GM12878 (cell line): ENCODE measurements at regions not wholly inside any gene's neighbourhood (a gene's known extent, or its start where the extent isn't known, plus 50 kb on each side); places are given as distances from the start of the nearest gene placed in this dataset.

ENCODE experiments used
- ATAC-seq: fragments of 200-7000 bp; cut with Tn5 transposase; 3 replicates; pipeline ENCODE4 v1.9.1; 2020; ENCODE audit warnings: mild to moderate bottlenecking, moderate library complexity
- BruUV-seq: library from RNA; stranded (reverse); fragments of 400-500 nt; replicated peaks from 2 replicates; lab custom pipeline; 2021; lab: Mats Ljungman, UMichigan
- CTCF ChIA-PET: fragments of 300-600 bp; sonication (Branson Sonifier 250); formaldehyde crosslinking; extraction: SDS; loops from one replicate; lab custom pipeline; 2021; ENCODE audit warnings: inconsistent platforms; lab: Yijun Ruan, JAX
- POLR2A ChIA-PET: fragments of 350-600 bp; formaldehyde crosslinking; extraction: SDS; loops from one replicate; lab custom pipeline; 2021; ENCODE audit warnings: inconsistent platforms; lab: Charles Lee
- RAD21 ChIA-PET: fragments of 300-600 bp; sonication (Branson Sonifier 250); formaldehyde crosslinking; loops from one replicate; lab custom pipeline; 2023; ENCODE audit warnings: antibody characterized with exemption; ENCODE audit not compliant: unreplicated experiment; lab: Charles Lee
- SMC1A ChIA-PET: fragments of 300-600 bp; sonication (Branson Sonifier 250); formaldehyde crosslinking; loops from one replicate; lab custom pipeline; 2023; ENCODE audit not compliant: unreplicated experiment, uncharacterized antibody; lab: Charles Lee
- DNase-seq: peaks from one replicate; pipeline ENCODE4 v3.0.0-alpha.2; 2011; ENCODE audit warnings: low read depth, low spot score
- FAIRE-seq: peaks from 3 replicates; lab custom pipeline; 2011; peaks lifted over from hg19 to GRCh38; lab: Jason Lieb, UNC
- H2AFZ ChIP-seq: 2 replicates; pipeline ENCODE4 v1.6.0; 2011; ENCODE audit warnings: low read depth, low read length, control low read depth; ENCODE audit not compliant: control insufficient read depth
- H3K27ac ChIP-seq: 2 replicates; pipeline ENCODE4 v1.5.1; 2011; ENCODE audit warnings: control low read depth; ENCODE audit not compliant: control insufficient read depth, insufficient read depth
- H3K27me3 ChIP-seq, 2 experiments: replicated peaks in 1 of 2; 2 replicates each; pipeline versions ENCODE4 v1.6.0 to v1.6.1; 2011; ENCODE audit warnings: low read length in 1 of 2; ENCODE audit not compliant: control insufficient read depth in 2 of 2, insufficient read depth in 2 of 2
- H3K36me3 ChIP-seq, 2 experiments: 2 replicates each; pipeline ENCODE4 v1.5.1; 2011; ENCODE audit warnings: low read length in 1 of 2; ENCODE audit not compliant: control insufficient read depth in 2 of 2, insufficient read depth in 2 of 2
- H3K4me1 ChIP-seq: 2 replicates; pipeline ENCODE4 v1.6.1; 2011; ENCODE audit warnings: mild to moderate bottlenecking, low read length, moderate library complexity, mixed read lengths; ENCODE audit not compliant: control insufficient read depth, insufficient read depth
- H3K4me2 ChIP-seq: 2 replicates; pipeline ENCODE4 v1.6.0; 2011; ENCODE audit warnings: control low read depth; ENCODE audit not compliant: control insufficient read depth, insufficient read depth
- H3K4me3 ChIP-seq: fragments of 200-600 bp; sonication (generic); 2 replicates; pipeline ENCODE4 v1.5.1; 2016
- H3K79me2 ChIP-seq: 2 replicates; pipeline ENCODE4 v1.6.0; 2011; ENCODE audit warnings: low read length; ENCODE audit not compliant: control insufficient read depth, insufficient read depth
- H3K9ac ChIP-seq: 2 replicates; pipeline ENCODE4 v1.8.0; 2011; ENCODE audit warnings: low read length, control low read depth, mixed read lengths; ENCODE audit not compliant: control insufficient read depth, insufficient read depth
- H3K9me3 ChIP-seq: replicated peaks from 3 replicates; pipeline ENCODE4 v1.5.1; 2011; ENCODE audit warnings: mild to moderate bottlenecking, low read length; ENCODE audit not compliant: control insufficient read depth, insufficient read depth
- H4K20me1 ChIP-seq: 2 replicates; pipeline ENCODE4 v1.6.0; 2011; ENCODE audit not compliant: control insufficient read depth, insufficient read depth
- BCL3 ChIP-seq: IDR thresholded peaks from 2 replicates; pipeline ENCODE4 v1.6.1; 2011; ENCODE audit warnings: borderline replicate concordance, low read depth, mild to moderate bottlenecking, moderate library complexity, low read length; ENCODE audit not compliant: insufficient read depth, poor library complexity, severe bottlenecking
- BRCA1 ChIP-seq: IDR thresholded peaks from 2 replicates; pipeline ENCODE4 v1.6.1; 2011; ENCODE audit warnings: low read depth, low read length, improper control_type of control experiment
- KDM1A ChIP-seq: fragments of 200-600 bp; sonication (generic); IDR thresholded peaks from 2 replicates; pipeline ENCODE4 v1.6.1; 2016; ENCODE audit warnings: borderline replicate concordance
- MTA2 ChIP-seq: fragments of 450-650 bp; IDR thresholded peaks from 2 replicates; pipeline ENCODE4 v1.6.1; 2016; ENCODE audit warnings: low read depth, mild to moderate bottlenecking, moderate library complexity
- NRF1 ChIP-seq: conservative IDR thresholded peaks from 2 replicates; pipeline ENCODE4 v1.6.1; 2011; ENCODE audit warnings: mild to moderate bottlenecking, low read depth, low read length, improper control_type of control experiment
- RFX5 ChIP-seq: IDR thresholded peaks from 2 replicates; pipeline ENCODE4 v1.6.1; 2011; ENCODE audit warnings: low read depth, low read length, improper control_type of control experiment
- SKIL ChIP-seq: fragments of 450-650 bp; IDR thresholded peaks from 2 replicates; pipeline ENCODE4 v1.6.1; 2017; ENCODE audit warnings: mild to moderate bottlenecking, low read depth, inconsistent platforms; ENCODE audit not compliant: poor library complexity, severe bottlenecking
- SMARCA5 ChIP-seq: fragments of 450-650 bp; IDR thresholded peaks from 2 replicates; pipeline ENCODE4 v1.6.1; 2017; ENCODE audit warnings: mild to moderate bottlenecking
- SRF ChIP-seq, 2 experiments: IDR thresholded peaks; 2 replicates each; pipeline ENCODE4 v1.6.1; 2011; ENCODE audit warnings: low read depth in 2 of 2, low read length in 2 of 2, mild to moderate bottlenecking in 1 of 2, moderate library complexity in 1 of 2
- TCF3 ChIP-seq: IDR thresholded peaks from 2 replicates; pipeline ENCODE4 v1.6.1; 2012; ENCODE audit warnings: low read depth, mild to moderate bottlenecking, low read length, borderline replicate concordance; ENCODE audit not compliant: insufficient read depth
- ZBED1 ChIP-seq: IDR thresholded peaks from 2 replicates; pipeline ENCODE4 v1.6.1; 2016; ENCODE audit warnings: borderline replicate concordance
- ZSCAN29 ChIP-seq: fragments of 450-650 bp; IDR thresholded peaks from 2 replicates; pipeline ENCODE4 v1.6.1; 2017; ENCODE audit warnings: mild to moderate bottlenecking, moderate library complexity
- ZZZ3 ChIP-seq: IDR thresholded peaks from 2 replicates; pipeline ENCODE4 v1.6.1; 2011; ENCODE audit warnings: low read depth; ENCODE audit not compliant: control insufficient read depth, insufficient read length
- WGBS: methylation state at CpG from one replicate; pipeline ENCODE4 v1.1.6; 2016; ENCODE audit warnings: low lambda C conversion rate; ENCODE audit not compliant: insufficient replicate concordance, insufficient coverage; ENCODE audit errors: missing lambda C conversion rate; 5-methylcytosine and 5-hydroxymethylcytosine counted together
- in situ Hi-C: fragments of 300-500 bp; cut with MboI; formaldehyde crosslinking; loops from 9 replicates; pipeline ENCODE4 v1.14.3; 2018; ENCODE audit warnings: mixed read lengths
- intact Hi-C: fragments of 100-400 bp; cut with micrococcal nuclease; formaldehyde crosslinking; loops from one replicate; pipeline ENCODE4 v1.14.2; 2022; ENCODE audit not compliant: unreplicated experiment
- TF ChIP-seq, protein P1 (sequence below): fragments of 450-650 bp; IDR thresholded peaks from 2 replicates; pipeline ENCODE4 v1.6.1; 2018; ENCODE audit warnings: borderline replicate concordance, mild to moderate bottlenecking; ENCODE audit not compliant: partially characterized antibody

DNA sequence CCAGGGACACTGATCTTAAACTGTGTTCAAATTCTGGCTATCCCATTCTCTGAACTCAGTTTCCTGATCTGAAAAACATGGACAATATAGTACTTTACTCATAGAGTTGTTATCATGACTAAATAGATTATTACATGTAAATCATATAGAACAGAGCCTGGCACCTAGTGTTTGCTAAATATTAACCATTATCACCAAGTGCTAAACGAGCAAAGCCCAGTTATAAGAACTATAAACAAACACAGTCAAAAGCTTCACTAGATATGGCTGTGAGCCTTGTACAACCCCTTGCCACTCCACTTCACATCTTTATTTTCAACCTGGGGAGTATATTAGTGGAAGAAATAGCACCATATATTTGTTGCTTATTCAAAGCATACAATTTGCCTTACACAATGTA is 338.9 kb upstream of the CADM1 start:
- Histone ChIP-seq H3K27me3 (no peaks in the 10 kb centered on the region; a peak in 2 of 4 replicates), H4K20me1 (no peaks in the 10 kb centered on the region), H3K9ac (no peak overlapping the region), H3K79me2 (no peaks in the 10 kb centered on the region), H3K4me3 (no peak overlapping the region), H3K4me2 (no peak overlapping the region), H2AFZ (no peak overlapping the region)
- RAD21 ChIA-PET = no interaction called here
- intact Hi-C loops = no loop called here
- CTCF ChIA-PET = no interaction called here
- ATAC-seq = no peak
- in situ Hi-C loops = no loop called here
- SMC1A ChIA-PET = no interaction called here
- TF ChIP-seq ZZZ3 (no peak), TCF3 (no peak), ZBED1 (no peak), ZSCAN29 (no peak), KDM1A (no peak), BRCA1 (no peak), RFX5 (no peak), SRF (IDR thresholded peaks at IDR 0.05; ENCODE audit: low read depth in 2 of 2, low read length in 2 of 2) (no peak), SKIL (no peak), SMARCA5 (no peak), MTA2 (no peak), NRF1 (no peak), BCL3 (no peak)
- TF ChIP-seq, protein P1, sequence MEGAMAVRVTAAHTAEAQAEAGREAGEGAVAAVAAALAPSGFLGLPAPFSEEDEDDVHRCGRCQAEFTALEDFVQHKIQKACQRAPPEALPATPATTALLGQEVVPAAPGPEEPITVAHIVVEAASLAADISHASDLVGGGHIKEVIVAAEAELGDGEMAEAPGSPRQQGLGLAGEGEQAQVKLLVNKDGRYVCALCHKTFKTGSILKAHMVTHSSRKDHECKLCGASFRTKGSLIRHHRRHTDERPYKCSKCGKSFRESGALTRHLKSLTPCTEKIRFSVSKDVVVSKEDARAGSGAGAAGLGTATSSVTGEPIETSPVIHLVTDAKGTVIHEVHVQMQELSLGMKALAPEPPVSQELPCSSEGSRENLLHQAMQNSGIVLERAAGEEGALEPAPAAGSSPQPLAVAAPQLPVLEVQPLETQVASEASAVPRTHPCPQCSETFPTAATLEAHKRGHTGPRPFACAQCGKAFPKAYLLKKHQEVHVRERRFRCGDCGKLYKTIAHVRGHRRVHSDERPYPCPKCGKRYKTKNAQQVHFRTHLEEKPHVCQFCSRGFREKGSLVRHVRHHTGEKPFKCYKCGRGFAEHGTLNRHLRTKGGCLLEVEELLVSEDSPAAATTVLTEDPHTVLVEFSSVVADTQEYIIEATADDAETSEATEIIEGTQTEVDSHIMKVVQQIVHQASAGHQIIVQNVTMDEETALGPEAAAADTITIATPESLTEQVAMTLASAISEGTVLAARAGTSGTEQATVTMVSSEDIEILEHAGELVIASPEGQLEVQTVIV = no peak
- TF ChIP-seq, all 136 proteins: peak for 0
- POLR2A ChIA-PET = no interaction called here
- H3K4me1 ChIP-seq = no peaks in the 10 kb centered on the region
- FAIRE-seq (no peak), DNase-seq (no peak)
- BruUV-seq = no TSS peak
- no peaks in the 10 kb centered on the region for H3K9me3 ChIP-seq
- no peaks in the 10 kb centered on the region for H3K36me3 ChIP-seq
- H3K27ac ChIP-seq = no peak overlapping the region
- 8% methylated on average over 1 of the region's 1 CpG for WGBS
